Endothelial cell (in vitro differentiated cells): ENCODE measurements at regions not wholly inside any gene's neighbourhood (a gene's known extent, or its start where the extent isn't known, plus 50 kb on each side); places are given as distances from the start of the nearest gene placed in this dataset.

Source experiments
- DNase-seq: peaks from one replicate; pipeline ENCODE4 v3.0.0; 2021; ENCODE audit warnings: low spot score
- H3K27ac Mint-ChIP-seq: one replicate; pipeline ENCODE4 v1.8.0; 2021; ENCODE audit warnings: mixed read lengths, inconsistent platforms; ENCODE audit not compliant: unreplicated experiment
- H3K27me3 Mint-ChIP-seq: one replicate; pipeline ENCODE4 v1.8.0; 2021; ENCODE audit warnings: mild to moderate bottlenecking, moderate library complexity, mixed read lengths, inconsistent platforms; ENCODE audit not compliant: unreplicated experiment
- H3K36me3 Mint-ChIP-seq: one replicate; pipeline ENCODE4 v1.8.0; 2021; ENCODE audit warnings: mild to moderate bottlenecking, low read depth, mixed read lengths, inconsistent platforms; ENCODE audit not compliant: unreplicated experiment
- H3K4me1 Mint-ChIP-seq: one replicate; pipeline ENCODE4 v1.8.0; 2021; ENCODE audit warnings: mild to moderate bottlenecking, mixed read lengths, inconsistent platforms; ENCODE audit not compliant: unreplicated experiment
- H3K4me3 Mint-ChIP-seq: one replicate; pipeline ENCODE4 v1.8.0; 2021; ENCODE audit warnings: mild to moderate bottlenecking, mixed read lengths, inconsistent platforms; ENCODE audit not compliant: unreplicated experiment
- H3K9me3 Mint-ChIP-seq: one replicate; pipeline ENCODE4 v1.8.0; 2021; ENCODE audit warnings: mixed read lengths, inconsistent platforms; ENCODE audit not compliant: unreplicated experiment
- CTCF ChIP-seq: fragments of 200-600 bp; sonication (generic); IDR thresholded peaks from one replicate; pipeline ENCODE4 v1.5.0; 2021; ENCODE audit warnings: antibody characterized with exemption; ENCODE audit not compliant: unreplicated experiment

GRCh38 chr1:242634732-242635131, 110.2 kb upstream of the PLD5 start:
- Mint-ChIP-seq H3K36me3 (no peaks in the 10 kb centered on the region), H3K9me3 (no peaks in the 10 kb centered on the region), H3K27me3 (no peaks in the 10 kb centered on the region), H3K4me3 (no peak overlapping the region), H3K27ac (no peak overlapping the region), H3K4me1 (no peaks in the 10 kb centered on the region)
- no peak for DNase-seq
- TF ChIP-seq CTCF: no peak

GRCh38 chr1:242629396-242629795, 104.9 kb upstream of the PLD5 start:
- Mint-ChIP-seq H3K9me3 (no peaks in the 10 kb centered on the region), H3K27me3 (no peaks in the 10 kb centered on the region), H3K4me1 (no peaks in the 10 kb centered on the region), H3K4me3 (no peak overlapping the region), H3K27ac (no peak overlapping the region), H3K36me3 (no peaks in the 10 kb centered on the region)
- no peak for DNase-seq
- no peak for TF ChIP-seq CTCF

GRCh38 chr1:242623756-242624155, 99.3 kb upstream of the PLD5 start:
- Mint-ChIP-seq H3K27me3 (no peaks in the 10 kb centered on the region), H3K9me3 (no peaks in the 10 kb centered on the region), H3K36me3 (no peaks in the 10 kb centered on the region), H3K4me3 (no peak overlapping the region), H3K4me1 (no peaks in the 10 kb centered on the region), H3K27ac (no peak overlapping the region)
- no peak for DNase-seq
- no peak for TF ChIP-seq CTCF

- no peaks in the 10 kb centered on the region for H3K9me3 Mint-ChIP-seq
- H3K27ac Mint-ChIP-seq: no peak overlapping the region
- no peaks in the 10 kb centered on the region for H3K4me1 Mint-ChIP-seq
- no peaks in the 10 kb centered on the region for H3K27me3 Mint-ChIP-seq
- no peak overlapping the region for H3K4me3 Mint-ChIP-seq
- DNase-seq: no peak
- H3K36me3 Mint-ChIP-seq: no peaks in the 10 kb centered on the region
- no peak for TF ChIP-seq CTCF
These were observed 98.6 kb upstream of the PLD5 start for GRCh38 chr1:242623119-242623518.

- DNase-seq: no peak
- TF ChIP-seq CTCF: no peak
- Mint-ChIP-seq H3K36me3 (no peaks in the 10 kb centered on the region), H3K4me3 (no peak overlapping the region), H3K27ac (no peak overlapping the region), H3K4me1 (peaks cover 12% of the 10 kb centered on the region), H3K9me3 (no peaks in the 10 kb centered on the region), H3K27me3 (peaks cover 7% of the 10 kb centered on the region)
These were observed 88.8 kb upstream of the PLD5 start for GRCh38 chr1:242613266-242613815.
